HG02970 (cell line): ENCODE measurements at regions not wholly inside any gene's neighbourhood (a gene's known extent, or its start where the extent isn't known, plus 50 kb on each side); places are given as distances from the start of the nearest gene placed in this dataset.

Experiments used
- ATAC-seq: cut with Tn5 transposase; IDR thresholded peaks from one replicate; pipeline ENCODE4 v1.9.1; 2021; ENCODE audit warnings: mild to moderate bottlenecking, moderate library complexity, moderate number of reproducible peaks; ENCODE audit not compliant: unreplicated experiment, low FRiP score

- ATAC-seq: no peak
These were observed 1002.8 kb upstream of the NR2F2 start for GRCh38 chr15:95327661-95328060.

GRCh38 chr15:95328559-95328958, 1001.9 kb upstream of the NR2F2 start:
- no peak for ATAC-seq

GRCh38 chr15:95329362-95329761, 1001.1 kb upstream of the NR2F2 start:
- no peak for ATAC-seq

GRCh38 chr15:95341686-95342085, 988.8 kb upstream of the NR2F2 start:
- ATAC-seq: no peak

- ATAC-seq: no peak
These were observed 984.6 kb upstream of the NR2F2 start for GRCh38 chr15:95345867-95346266.

- no peak for ATAC-seq
These were observed 983.6 kb upstream of the NR2F2 start for GRCh38 chr15:95346721-95347475.

- ATAC-seq: no peak
These were observed 982.7 kb upstream of the NR2F2 start for GRCh38 chr15:95347837-95348236.

- no peak for ATAC-seq
These were observed 979.6 kb upstream of the NR2F2 start for GRCh38 chr15:95350908-95351307.

- no peak for ATAC-seq
These were observed 977.8 kb upstream of the NR2F2 start for GRCh38 chr15:95352631-95353187.

GRCh38 chr15:95353512-95353911, 977.0 kb upstream of the NR2F2 start:
- ATAC-seq: no peak

GRCh38 chr15:95359966-95360365, 970.5 kb upstream of the NR2F2 start:
- ATAC-seq: no peak

- ATAC-seq: no peak
These were observed 968.2 kb upstream of the NR2F2 start for GRCh38 chr15:95362306-95362705.

- ATAC-seq: no peak
These were observed 966.9 kb upstream of the NR2F2 start for GRCh38 chr15:95363646-95364045.

- no peak for ATAC-seq
These were observed 964.9 kb upstream of the NR2F2 start for GRCh38 chr15:95365511-95366107.

- ATAC-seq: no peak
These were observed 962.3 kb upstream of the NR2F2 start for GRCh38 chr15:95368191-95368590.

GRCh38 chr15:95368755-95369601, 961.5 kb upstream of the NR2F2 start:
- no peak for ATAC-seq

GRCh38 chr15:95370291-95370690, 960.2 kb upstream of the NR2F2 start:
- no peak for ATAC-seq

GRCh38 chr15:95371664-95372063, 958.8 kb upstream of the NR2F2 start:
- ATAC-seq: no peak

- ATAC-seq: no peak
These were observed 955.2 kb upstream of the NR2F2 start for GRCh38 chr15:95375281-95375680.

GRCh38 chr15:95377258-95377852, 953.1 kb upstream of the NR2F2 start:
- no peak for ATAC-seq
